GM12878 (cell line): ENCODE measurements at regions not wholly inside any gene's neighbourhood (a gene's known extent, or its start where the extent isn't known, plus 50 kb on each side); places are given as distances from the start of the nearest gene placed in this dataset.

Experiments
- ATAC-seq: fragments of 200-7000 bp; cut with Tn5 transposase; 3 replicates; pipeline ENCODE4 v1.9.1; 2020; ENCODE audit warnings: mild to moderate bottlenecking, moderate library complexity
- BruUV-seq: library from RNA; stranded (reverse); fragments of 400-500 nt; replicated peaks from 2 replicates; lab custom pipeline; 2021; lab: Mats Ljungman, UMichigan
- CTCF ChIA-PET: fragments of 300-600 bp; sonication (Branson Sonifier 250); formaldehyde crosslinking; extraction: SDS; loops from one replicate; lab custom pipeline; 2021; ENCODE audit warnings: inconsistent platforms; lab: Yijun Ruan, JAX
- POLR2A ChIA-PET: fragments of 350-600 bp; formaldehyde crosslinking; extraction: SDS; loops from one replicate; lab custom pipeline; 2021; ENCODE audit warnings: inconsistent platforms; lab: Charles Lee
- RAD21 ChIA-PET: fragments of 300-600 bp; sonication (Branson Sonifier 250); formaldehyde crosslinking; loops from one replicate; lab custom pipeline; 2023; ENCODE audit warnings: antibody characterized with exemption; ENCODE audit not compliant: unreplicated experiment; lab: Charles Lee
- SMC1A ChIA-PET: fragments of 300-600 bp; sonication (Branson Sonifier 250); formaldehyde crosslinking; loops from one replicate; lab custom pipeline; 2023; ENCODE audit not compliant: unreplicated experiment, uncharacterized antibody; lab: Charles Lee
- DNase-seq: peaks from one replicate; pipeline ENCODE4 v3.0.0-alpha.2; 2011; ENCODE audit warnings: low read depth, low spot score
- FAIRE-seq: peaks from 3 replicates; lab custom pipeline; 2011; peaks lifted over from hg19 to GRCh38; lab: Jason Lieb, UNC
- H2AFZ ChIP-seq: 2 replicates; pipeline ENCODE4 v1.6.0; 2011; ENCODE audit warnings: low read depth, low read length, control low read depth; ENCODE audit not compliant: control insufficient read depth
- H3K27ac ChIP-seq: 2 replicates; pipeline ENCODE4 v1.5.1; 2011; ENCODE audit warnings: control low read depth; ENCODE audit not compliant: control insufficient read depth, insufficient read depth
- H3K27me3 ChIP-seq, 2 experiments: replicated peaks in 1 of 2; 2 replicates each; pipeline versions ENCODE4 v1.6.0 to v1.6.1; 2011; ENCODE audit warnings: low read length in 1 of 2; ENCODE audit not compliant: control insufficient read depth in 2 of 2, insufficient read depth in 2 of 2
- H3K36me3 ChIP-seq, 2 experiments: 2 replicates each; pipeline ENCODE4 v1.5.1; 2011; ENCODE audit warnings: low read length in 1 of 2; ENCODE audit not compliant: control insufficient read depth in 2 of 2, insufficient read depth in 2 of 2
- H3K4me1 ChIP-seq: 2 replicates; pipeline ENCODE4 v1.6.1; 2011; ENCODE audit warnings: mild to moderate bottlenecking, low read length, moderate library complexity, mixed read lengths; ENCODE audit not compliant: control insufficient read depth, insufficient read depth
- H3K4me2 ChIP-seq: 2 replicates; pipeline ENCODE4 v1.6.0; 2011; ENCODE audit warnings: control low read depth; ENCODE audit not compliant: control insufficient read depth, insufficient read depth
- H3K4me3 ChIP-seq: fragments of 200-600 bp; sonication (generic); 2 replicates; pipeline ENCODE4 v1.5.1; 2016
- H3K79me2 ChIP-seq: 2 replicates; pipeline ENCODE4 v1.6.0; 2011; ENCODE audit warnings: low read length; ENCODE audit not compliant: control insufficient read depth, insufficient read depth
- H3K9ac ChIP-seq: 2 replicates; pipeline ENCODE4 v1.8.0; 2011; ENCODE audit warnings: low read length, control low read depth, mixed read lengths; ENCODE audit not compliant: control insufficient read depth, insufficient read depth
- H3K9me3 ChIP-seq: replicated peaks from 3 replicates; pipeline ENCODE4 v1.5.1; 2011; ENCODE audit warnings: mild to moderate bottlenecking, low read length; ENCODE audit not compliant: control insufficient read depth, insufficient read depth
- H4K20me1 ChIP-seq: 2 replicates; pipeline ENCODE4 v1.6.0; 2011; ENCODE audit not compliant: control insufficient read depth, insufficient read depth
- BACH1 ChIP-seq: fragments of 450-650 bp; IDR thresholded peaks from 2 replicates; pipeline ENCODE4 v1.6.1; 2017; ENCODE audit warnings: mild to moderate bottlenecking, borderline replicate concordance
- CUX1 ChIP-seq: IDR thresholded peaks from 2 replicates; pipeline ENCODE4 v1.6.1; 2012; ENCODE audit warnings: improper control_type of control experiment, low read depth, low read length; ENCODE audit not compliant: insufficient replicate concordance
- ELK1 ChIP-seq: IDR thresholded peaks from 2 replicates; pipeline ENCODE4 v1.6.1; 2012; ENCODE audit warnings: low read depth, low read length, improper control_type of control experiment
- IKZF1 ChIP-seq: fragments of 450-650 bp; conservative IDR thresholded peaks from 2 replicates; pipeline ENCODE4 v1.6.1; 2017; ENCODE audit warnings: antibody characterized with exemption, mild to moderate bottlenecking
- IRF5 ChIP-seq: fragments of 450-650 bp; IDR thresholded peaks from 2 replicates; pipeline ENCODE4 v1.6.1; 2017; ENCODE audit warnings: borderline replicate concordance
- MTA3 ChIP-seq: IDR thresholded peaks from 2 replicates; pipeline ENCODE4 v1.6.1; 2012; ENCODE audit warnings: low read length, inconsistent platforms, borderline replicate concordance
- POLR2AphosphoS2 ChIP-seq: IDR thresholded peaks from 2 replicates; pipeline ENCODE4 v1.6.1; 2011; ENCODE audit warnings: low read depth, mild to moderate bottlenecking, low read length, improper control_type of control experiment, moderate library complexity
- POLR2AphosphoS5 ChIP-seq: IDR thresholded peaks from 2 replicates; pipeline ENCODE4 v1.6.1; 2011; ENCODE audit warnings: mild to moderate bottlenecking, low read length, inconsistent platforms
- USF1 ChIP-seq: IDR thresholded peaks from 2 replicates; pipeline ENCODE4 v1.6.1; 2011; ENCODE audit warnings: borderline replicate concordance, low read depth, mild to moderate bottlenecking, moderate library complexity, mixed read lengths, low read length; ENCODE audit not compliant: insufficient read depth; ENCODE audit errors: extremely low read length
- ZNF384 ChIP-seq: IDR thresholded peaks from 2 replicates; pipeline ENCODE4 v1.6.1; 2012; ENCODE audit warnings: low read depth, mild to moderate bottlenecking, low read length, improper control_type of control experiment, borderline replicate concordance
- ZNF687 ChIP-seq: fragments of 450-650 bp; IDR thresholded peaks from 2 replicates; pipeline ENCODE4 v1.6.1; 2017; ENCODE audit warnings: mild to moderate bottlenecking, moderate library complexity
- WGBS: methylation state at CpG from one replicate; pipeline ENCODE4 v1.1.6; 2016; ENCODE audit warnings: low lambda C conversion rate; ENCODE audit not compliant: insufficient replicate concordance, insufficient coverage; ENCODE audit errors: missing lambda C conversion rate; 5-methylcytosine and 5-hydroxymethylcytosine counted together
- in situ Hi-C: fragments of 300-500 bp; cut with MboI; formaldehyde crosslinking; loops from 9 replicates; pipeline ENCODE4 v1.14.3; 2018; ENCODE audit warnings: mixed read lengths
- intact Hi-C: fragments of 100-400 bp; cut with micrococcal nuclease; formaldehyde crosslinking; loops from one replicate; pipeline ENCODE4 v1.14.2; 2022; ENCODE audit not compliant: unreplicated experiment

GRCh38 chr21:17146426-17146825 is 366.4 kb upstream of the CXADR start:
- no TSS peak for BruUV-seq
- RAD21 ChIA-PET, result no interaction called here
- no peak for TF ChIP-seq BACH1
- no peak for TF ChIP-seq ZNF687
- no peak for TF ChIP-seq POLR2AphosphoS2
- TF ChIP-seq POLR2AphosphoS5, result no peak
- no peak for TF ChIP-seq ELK1
- TF ChIP-seq IKZF1, result no peak
- TF ChIP-seq ZNF384, result no peak
- TF ChIP-seq USF1, result no peak
- TF ChIP-seq CUX1, result no peak
- TF ChIP-seq MTA3, result no peak
- no peak for TF ChIP-seq IRF5

More at GRCh38 chr21:17146426-17146825, 366.4 kb upstream of the CXADR start:
- Histone ChIP-seq H4K20me1 (no peaks in the 10 kb centered on the region), H3K4me3 (no peak overlapping the region), H3K9ac (no peak overlapping the region), H3K27ac (no peak overlapping the region), H3K36me3 (no peaks in the 10 kb centered on the region), H3K4me2 (no peak overlapping the region), H3K27me3 (no peaks in the 10 kb centered on the region), H3K9me3 (no peaks in the 10 kb centered on the region), H2AFZ (no peak overlapping the region), H3K4me1 (no peaks in the 10 kb centered on the region), H3K79me2 (no peaks in the 10 kb centered on the region)
- ATAC-seq (no peak), FAIRE-seq (no peak), DNase-seq (no peak)
- SMC1A ChIA-PET, result no interaction called here
- intact Hi-C loops, result no loop called here
- 35% methylated on average over 5 of the region's 5 CpGs for WGBS
- in situ Hi-C loops, result no loop called here
- POLR2A ChIA-PET, result no interaction called here
- CTCF ChIA-PET, result no interaction called here
